ENCODE measurements at regions not wholly inside any gene's neighbourhood (a gene's known extent, or its start where the extent isn't known, plus 50 kb on each side); places are given as distances from the start of the nearest gene placed in this dataset.

DNA sequence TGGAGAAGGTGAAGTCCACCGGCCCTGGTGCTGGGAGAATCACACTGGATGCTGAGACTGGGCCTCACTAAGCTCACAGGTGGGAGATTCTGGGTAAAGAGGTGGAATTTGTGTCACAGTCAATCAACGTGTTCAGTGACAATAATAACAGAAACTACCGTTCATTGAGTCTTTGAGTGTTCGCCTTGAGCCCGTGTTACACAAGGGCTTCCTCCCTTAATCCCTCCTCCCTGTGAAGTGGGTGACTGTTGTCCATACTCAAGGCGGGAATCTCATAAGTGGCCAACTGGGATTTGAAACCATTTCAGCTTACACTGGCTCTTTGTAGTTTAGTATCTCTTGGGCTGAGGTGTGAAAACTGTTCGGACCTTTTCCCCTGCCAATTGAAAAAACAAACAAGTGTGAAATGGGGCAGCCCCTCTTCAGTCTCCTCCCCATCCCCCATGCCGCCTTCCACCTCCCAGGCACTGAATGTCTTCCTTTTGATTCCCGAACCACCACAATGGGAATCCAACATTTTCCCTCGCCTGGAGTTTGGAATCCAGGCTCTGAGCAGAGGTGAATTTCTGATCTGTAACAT is 502.4 kb downstream of the MIAT start:
- ChIA-PET POLR2A (no interaction called here), CTCF (no interaction called here)
- no peaks in the 10 kb centered on the region for H3K27me3 ChIP-seq (ENCODE audit: control insufficient read depth in 2 of 2, insufficient read depth in 2 of 2, low read length in 2 of 2)
- Mint-ChIP-seq H3K27me3 (peaks cover 0 to 51% (median 46%) of the 10 kb centered on the region in 5 donors), H3K9me3 (peaks cover 0 to 3% (median 0%) of the 10 kb centered on the region in 11 donors), H3K4me3 (no peak overlapping the region), H3K27ac (no peak overlapping the region), H3K36me3 (no peaks in the 10 kb centered on the region), H3K4me1 (no peaks in the 10 kb centered on the region)
- no peak overlapping the region for H3K4me3 ChIP-seq (ENCODE audit: low read length)
- no peaks in the 10 kb centered on the region for H3K9me3 ChIP-seq (ENCODE audit: control insufficient read depth in 2 of 3, low read length in 3 of 3)
- no peak for ATAC-seq
- no peak for DNase-seq
- no peak overlapping the region for H3K27ac ChIP-seq (ENCODE audit: low read depth, low read length)
- no peaks in the 10 kb centered on the region for H3K36me3 ChIP-seq (ENCODE audit: control insufficient read depth in 2 of 3, insufficient read depth in 3 of 3, low read length in 3 of 3)
- no peaks in the 10 kb centered on the region for H3K4me1 ChIP-seq (ENCODE audit: control insufficient read depth in 2 of 2, insufficient read depth in 2 of 2, low read length in 2 of 2)
- intact Hi-C loops (cut with micrococcal nuclease), result no loop called here

DNA sequence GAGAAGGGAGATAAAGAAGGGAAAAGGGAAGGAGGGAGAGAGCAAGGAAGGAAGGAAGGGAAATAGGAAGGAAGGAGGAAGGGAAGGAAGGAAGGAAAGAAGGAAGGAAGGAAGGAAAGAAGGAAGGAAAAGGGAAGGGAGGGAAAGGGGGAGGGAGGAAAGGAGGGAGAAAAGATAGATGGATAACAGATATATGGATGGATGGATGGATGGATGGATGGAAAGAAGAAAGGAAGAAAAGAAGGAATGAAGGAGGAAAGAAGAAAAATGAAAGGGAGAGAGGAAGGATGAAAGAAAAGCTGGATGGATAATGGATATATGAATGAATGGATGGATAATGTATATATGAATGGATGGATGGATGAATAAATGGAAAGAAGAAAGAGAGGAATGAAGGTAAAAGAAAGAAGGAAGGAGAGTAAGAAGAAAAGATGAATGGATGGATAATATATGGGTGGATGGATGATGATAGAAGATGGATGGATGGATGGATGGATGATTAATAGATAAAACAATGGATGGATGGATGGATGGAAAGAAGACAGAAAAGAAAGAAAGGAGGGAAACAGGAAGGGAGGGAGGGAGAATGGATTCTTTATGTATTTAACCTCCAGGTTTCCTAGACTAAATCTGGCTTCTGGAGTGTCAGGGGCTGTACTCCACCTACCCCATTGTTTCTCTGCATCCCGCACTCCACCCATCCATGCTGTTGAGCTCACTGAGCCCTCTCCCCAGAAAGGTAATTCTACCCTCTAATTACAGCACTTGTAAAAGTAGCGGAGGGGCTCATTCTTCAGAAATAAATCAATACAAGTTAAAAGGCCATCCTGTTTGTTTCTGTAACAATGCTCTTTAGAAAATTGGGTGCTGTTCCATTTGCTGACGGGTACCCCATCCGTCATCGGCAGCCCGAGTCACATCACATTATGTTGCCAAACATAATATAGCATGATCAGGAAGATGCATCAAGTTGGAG is 506.1 kb downstream of the MIAT start:
- Mint-ChIP-seq H3K9me3 (peaks cover 0 to 4% (median 0%) of the 10 kb centered on the region in 11 donors), H3K27me3 (peaks cover 0 to 36% (median 35%) of the 10 kb centered on the region in 5 donors), H3K27ac (no peak overlapping the region), H3K36me3 (no peaks in the 10 kb centered on the region), H3K4me1 (no peaks in the 10 kb centered on the region), H3K4me3 (no peak overlapping the region)
- ATAC-seq, result no peak
- ChIA-PET POLR2A (no interaction called here), CTCF (no interaction called here)
- no peak for DNase-seq
- no peak overlapping the region for H3K4me3 ChIP-seq (ENCODE audit: low read length)
- no peaks in the 10 kb centered on the region for H3K9me3 ChIP-seq (ENCODE audit: control insufficient read depth in 2 of 3, low read length in 3 of 3)
- no peaks in the 10 kb centered on the region for H3K27me3 ChIP-seq (ENCODE audit: control insufficient read depth in 2 of 2, insufficient read depth in 2 of 2, low read length in 2 of 2)
- no peaks in the 10 kb centered on the region for H3K4me1 ChIP-seq (ENCODE audit: control insufficient read depth in 2 of 2, insufficient read depth in 2 of 2, low read length in 2 of 2)
- H3K36me3 ChIP-seq (ENCODE audit: control insufficient read depth in 2 of 3, insufficient read depth in 3 of 3, low read length in 3 of 3), result no peaks in the 10 kb centered on the region
- H3K27ac ChIP-seq (ENCODE audit: low read depth, low read length), result no peak overlapping the region
- intact Hi-C loops (cut with micrococcal nuclease), result no loop called here

DNA sequence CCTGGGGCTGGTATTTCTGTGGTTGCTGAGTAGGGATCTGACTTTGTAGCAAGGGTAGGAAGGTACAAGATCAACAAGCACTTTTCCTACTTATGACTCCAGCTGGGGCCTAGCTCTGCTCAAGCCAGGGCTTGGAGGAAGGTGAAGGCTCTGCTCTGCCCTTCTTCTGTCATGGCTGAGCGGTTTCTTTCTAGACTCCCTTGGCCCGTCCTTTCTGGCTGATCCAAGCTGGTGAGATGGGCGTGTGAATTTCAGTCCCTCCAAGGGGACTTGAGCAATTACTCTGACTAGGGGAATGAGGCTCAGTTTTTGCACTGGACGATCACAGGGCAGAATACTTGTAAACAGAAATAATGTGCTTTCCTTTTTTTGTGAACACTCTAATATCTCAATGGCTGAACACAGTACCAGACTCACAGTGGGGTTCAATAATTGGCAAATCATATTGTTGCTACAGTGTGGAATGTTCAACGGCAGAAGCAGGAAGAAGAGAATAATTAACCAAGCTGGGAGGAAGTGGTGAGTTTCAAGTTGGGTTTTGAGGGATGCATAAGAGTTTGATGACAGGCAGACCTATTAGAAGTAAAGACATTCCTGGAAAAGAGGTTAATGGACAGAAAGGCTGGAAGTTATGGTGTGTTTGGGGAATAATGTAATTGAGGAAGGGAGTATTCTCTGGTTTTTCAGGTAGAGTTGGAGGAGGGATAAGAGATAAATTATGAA is 507.6 kb downstream of the MIAT start:
- ATAC-seq (no peak), DNase-seq (no peak)
- H3K9me3 Mint-ChIP-seq, result peaks cover 0 to 4% (median 0%) of the 10 kb centered on the region in 11 donors
- Histone ChIP-seq H3K9me3 (ENCODE audit: control insufficient read depth in 2 of 3, low read length in 3 of 3) (no peaks in the 10 kb centered on the region), H3K4me3 (ENCODE audit: low read length) (no peak overlapping the region), H3K4me1 (ENCODE audit: control insufficient read depth in 2 of 2, insufficient read depth in 2 of 2, low read length in 2 of 2) (no peaks in the 10 kb centered on the region), H3K36me3 (ENCODE audit: control insufficient read depth in 2 of 3, insufficient read depth in 3 of 3, low read length in 3 of 3) (no peaks in the 10 kb centered on the region), H3K27ac (ENCODE audit: low read depth, low read length) (no peak overlapping the region), H3K27me3 (ENCODE audit: control insufficient read depth in 2 of 2, insufficient read depth in 2 of 2, low read length in 2 of 2) (no peaks in the 10 kb centered on the region)
- H3K27ac Mint-ChIP-seq, result no peak overlapping the region
- intact Hi-C loops (cut with micrococcal nuclease), result no loop called here
- no peaks in the 10 kb centered on the region for H3K36me3 Mint-ChIP-seq
- ChIA-PET POLR2A (no interaction called here), CTCF (no interaction called here)
- H3K4me3 Mint-ChIP-seq, result no peak overlapping the region
- peaks cover 0 to 34% (median 31%) of the 10 kb centered on the region in 5 donors for H3K27me3 Mint-ChIP-seq
- H3K4me1 Mint-ChIP-seq, result no peaks in the 10 kb centered on the region

DNA sequence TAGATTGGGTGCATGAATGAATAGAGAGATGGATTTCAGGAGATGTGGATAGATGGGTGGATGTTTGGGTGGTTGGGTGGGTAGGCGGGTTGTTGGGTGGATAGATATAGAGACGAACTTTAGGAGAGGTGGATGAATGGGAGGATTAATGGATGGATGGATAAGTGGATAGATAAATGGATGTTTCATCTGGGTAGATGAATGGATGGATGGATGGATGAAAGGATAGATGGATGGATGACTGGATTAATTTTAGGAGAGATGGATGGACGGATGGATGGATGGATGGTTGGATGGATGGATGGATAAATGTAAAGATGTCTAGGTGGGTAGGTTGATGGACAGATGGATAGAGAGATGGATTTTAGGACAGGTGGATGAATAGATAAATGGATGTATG is 511.3 kb downstream of the MIAT start:
- intact Hi-C loops (cut with micrococcal nuclease), result no loop called here
- POLR2A ChIA-PET, result no interaction called here
- DNase-seq, result no peak
- Mint-ChIP-seq H3K27me3 (peaks cover 0 to 16% (median 11%) of the 10 kb centered on the region in 5 donors), H3K4me1 (no peaks in the 10 kb centered on the region), H3K9me3 (peaks cover 0 to 4% (median 0%) of the 10 kb centered on the region in 11 donors), H3K36me3 (no peaks in the 10 kb centered on the region), H3K4me3 (no peak overlapping the region), H3K27ac (no peak overlapping the region)
- Histone ChIP-seq H3K4me1 (ENCODE audit: control insufficient read depth in 2 of 2, insufficient read depth in 2 of 2, low read length in 2 of 2) (no peaks in the 10 kb centered on the region), H3K9me3 (ENCODE audit: control insufficient read depth in 2 of 3, low read length in 3 of 3) (no peaks in the 10 kb centered on the region), H3K4me3 (ENCODE audit: low read length) (no peak overlapping the region), H3K36me3 (ENCODE audit: control insufficient read depth in 2 of 3, insufficient read depth in 3 of 3, low read length in 3 of 3) (no peaks in the 10 kb centered on the region), H3K27me3 (ENCODE audit: control insufficient read depth in 2 of 2, insufficient read depth in 2 of 2, low read length in 2 of 2) (no peaks in the 10 kb centered on the region), H3K27ac (ENCODE audit: low read depth, low read length) (no peak overlapping the region)
- no peak for ATAC-seq
- CTCF ChIA-PET, result no interaction called here

DNA sequence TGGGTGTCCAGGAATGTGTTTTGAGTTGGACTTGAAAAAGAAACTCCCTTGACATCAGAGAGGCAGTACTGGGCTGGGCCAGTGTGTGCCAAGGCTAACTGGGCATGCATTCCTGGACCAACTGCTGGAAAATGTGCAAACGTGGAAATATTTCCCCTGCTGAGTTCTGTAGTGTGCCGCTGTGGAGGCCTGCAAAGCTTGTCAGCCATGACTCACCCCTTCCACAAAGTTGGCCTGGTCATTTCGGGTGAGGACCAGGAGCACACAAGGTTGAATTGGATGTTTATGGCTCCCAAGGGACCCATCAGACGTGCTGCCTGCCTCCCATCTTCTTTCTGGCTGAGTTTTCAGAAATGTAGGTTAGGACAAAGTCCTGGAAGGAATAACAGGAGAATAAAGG is 513.1 kb downstream of the MIAT start:
- H3K4me1 ChIP-seq (ENCODE audit: control insufficient read depth in 2 of 2, insufficient read depth in 2 of 2, low read length in 2 of 2), result no peaks in the 10 kb centered on the region
- POLR2A ChIA-PET, result interaction anchor here (0.6 kb wide), 1 partner anchor 34 kb away, joined by 3 read pairs; no protein-coding TSS in a partner anchor
- no peaks in the 10 kb centered on the region for H3K27me3 ChIP-seq (ENCODE audit: control insufficient read depth in 2 of 2, insufficient read depth in 2 of 2, low read length in 2 of 2)
- H3K27ac ChIP-seq (ENCODE audit: low read depth, low read length), result no peak overlapping the region
- intact Hi-C loops (cut with micrococcal nuclease), result no loop called here
- H3K36me3 ChIP-seq (ENCODE audit: control insufficient read depth in 2 of 3, insufficient read depth in 3 of 3, low read length in 3 of 3), result no peaks in the 10 kb centered on the region
- Mint-ChIP-seq H3K27ac (no peak overlapping the region), H3K9me3 (no peaks in the 10 kb centered on the region), H3K27me3 (peaks cover 8 to 24% (median 21%) of the 10 kb centered on the region in 5 donors), H3K4me3 (no peak overlapping the region), H3K36me3 (no peaks in the 10 kb centered on the region), H3K4me1 (no peaks in the 10 kb centered on the region)
- no peak overlapping the region for H3K4me3 ChIP-seq (ENCODE audit: low read length)
- ATAC-seq, result no peak
- H3K9me3 ChIP-seq (ENCODE audit: control insufficient read depth in 2 of 3, low read length in 3 of 3), result no peaks in the 10 kb centered on the region
- DNase-seq, result no peak
- CTCF ChIA-PET, result no interaction called here

DNA sequence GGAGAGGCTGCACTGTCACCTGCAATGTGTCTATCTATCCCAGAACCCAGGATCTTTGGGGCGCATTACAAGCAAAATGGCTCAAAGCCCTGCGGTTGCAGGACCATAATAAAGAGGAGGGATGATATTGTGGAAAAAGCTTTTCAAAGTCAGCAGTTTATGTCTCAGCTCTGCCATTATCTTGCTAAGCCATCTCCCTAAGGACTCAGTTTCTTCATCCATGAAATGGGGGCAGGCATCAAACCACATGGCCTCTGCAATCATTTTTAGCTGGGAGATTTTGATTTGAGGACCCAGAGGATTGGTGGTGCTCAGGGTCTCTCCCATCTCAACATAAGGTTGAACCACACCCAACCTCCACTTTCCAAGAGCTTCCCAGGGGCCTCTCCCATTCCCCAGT is 513.8 kb downstream of the MIAT start:
- no peak overlapping the region for H3K27ac ChIP-seq (ENCODE audit: low read depth, low read length)
- Mint-ChIP-seq H3K9me3 (no peaks in the 10 kb centered on the region), H3K27me3 (peaks cover 14 to 30% (median 28%) of the 10 kb centered on the region in 5 donors), H3K36me3 (no peaks in the 10 kb centered on the region), H3K27ac (no peak overlapping the region), H3K4me1 (no peaks in the 10 kb centered on the region), H3K4me3 (no peak overlapping the region)
- H3K36me3 ChIP-seq (ENCODE audit: control insufficient read depth in 2 of 3, insufficient read depth in 3 of 3, low read length in 3 of 3), result no peaks in the 10 kb centered on the region
- intact Hi-C loops (cut with micrococcal nuclease), result no loop called here
- ATAC-seq, result no peak
- H3K4me3 ChIP-seq (ENCODE audit: low read length), result no peak overlapping the region
- CTCF ChIA-PET, result no interaction called here
- no peaks in the 10 kb centered on the region for H3K27me3 ChIP-seq (ENCODE audit: control insufficient read depth in 2 of 2, insufficient read depth in 2 of 2, low read length in 2 of 2)
- H3K4me1 ChIP-seq (ENCODE audit: control insufficient read depth in 2 of 2, insufficient read depth in 2 of 2, low read length in 2 of 2), result no peaks in the 10 kb centered on the region
- no peak for DNase-seq
- H3K9me3 ChIP-seq (ENCODE audit: control insufficient read depth in 2 of 3, low read length in 3 of 3), result no peaks in the 10 kb centered on the region
- POLR2A ChIA-PET, result no interaction called here

All from naive thymus-derived CD4-positive, alpha-beta T cell (primary cell).